ENCODE measurements at regions not wholly inside any gene's neighbourhood (a gene's known extent, or its start where the extent isn't known, plus 50 kb on each side); places are given as distances from the start of the nearest gene placed in this dataset.

GRCh38 chr10:55233090-55233489, 432.1 kb upstream of the PCDH15 start:
- no peak for TF ChIP-seq CTCF (IDR thresholded peaks at IDR 0.05)
- ATAC-seq (ENCODE audit: low FRiP score) (no peak), DNase-seq (ENCODE audit: low spot score) (no peak)

GRCh38 chr10:55232553-55232952, 431.5 kb upstream of the PCDH15 start:
- no peak for TF ChIP-seq CTCF (IDR thresholded peaks at IDR 0.05)
- no peak for DNase-seq (ENCODE audit: low spot score)
- no peak for ATAC-seq (ENCODE audit: low FRiP score)

- TF ChIP-seq CTCF (IDR thresholded peaks at IDR 0.05): no peak
- DNase-seq (ENCODE audit: low spot score): no peak
- no peak for ATAC-seq (ENCODE audit: low FRiP score)
Measured at GRCh38 chr10:55227967-55228366, 426.9 kb upstream of the PCDH15 start.

- DNase-seq (ENCODE audit: low spot score) (no peak), ATAC-seq (ENCODE audit: low FRiP score) (no peak)
- no peak for TF ChIP-seq CTCF (IDR thresholded peaks at IDR 0.05)
Measured at GRCh38 chr10:55224007-55224781, 423.2 kb upstream of the PCDH15 start.

- no peak for TF ChIP-seq CTCF (IDR thresholded peaks at IDR 0.05)
- ATAC-seq (ENCODE audit: low FRiP score) (no peak), DNase-seq (ENCODE audit: low spot score) (no peak)
Measured at GRCh38 chr10:55223352-55223751, 422.3 kb upstream of the PCDH15 start.

GRCh38 chr10:55220975-55221374, 419.9 kb upstream of the PCDH15 start:
- TF ChIP-seq CTCF (IDR thresholded peaks at IDR 0.05): no peak
- DNase-seq (ENCODE audit: low spot score) (no peak), ATAC-seq (ENCODE audit: low FRiP score) (no peak)

GRCh38 chr10:55215699-55216098, 414.7 kb upstream of the PCDH15 start:
- DNase-seq (ENCODE audit: low spot score): no peak
- no peak for TF ChIP-seq CTCF (IDR thresholded peaks at IDR 0.05)
- no peak for ATAC-seq (ENCODE audit: low FRiP score)

All from omental fat pad (tissue), 3 donors.